HFF-Myc (cell line): ENCODE measurements at regions not wholly inside any gene's neighbourhood (a gene's known extent, or its start where the extent isn't known, plus 50 kb on each side); places are given as distances from the start of the nearest gene placed in this dataset.

Source experiments
- DNase-seq: peaks from one replicate; pipeline ENCODE4 v3.0.0-alpha.2; 2011; ENCODE audit warnings: low read depth; ENCODE audit errors: extremely low read depth
- H3K4me3 ChIP-seq: replicated peaks from 2 replicates; pipeline ENCODE4 v1.5.1; 2011; ENCODE audit warnings: low read depth, mild to moderate bottlenecking, control low read depth, low read length
- TF ChIP-seq, protein P1 (sequence below): IDR thresholded peaks from 2 replicates; pipeline ENCODE4 v1.5.1; 2012; ENCODE audit warnings: mild to moderate bottlenecking, low read depth, low read length, control low read depth; ENCODE audit errors: missing control alignments

DNA sequence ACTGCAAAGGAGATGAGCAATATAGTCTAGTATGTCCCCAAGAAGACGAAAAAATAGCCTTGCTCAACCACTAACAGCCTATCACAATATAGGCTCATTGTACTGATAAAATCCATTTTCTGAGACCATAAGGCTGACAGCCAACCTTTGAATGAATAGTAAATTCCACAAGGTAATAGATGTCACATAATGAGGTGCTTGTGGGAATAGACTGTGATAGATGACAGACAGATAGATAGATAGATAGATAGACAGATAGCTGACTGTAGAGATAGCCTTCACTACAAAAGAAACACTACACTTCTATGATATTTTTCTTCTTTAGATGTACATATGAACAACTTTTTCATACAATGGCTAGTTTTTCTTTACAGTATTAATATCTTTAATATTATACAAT lies 760.3 kb upstream of the NRSN1 start:
- no peak overlapping the region for H3K4me3 ChIP-seq
- TF ChIP-seq, protein P1, sequence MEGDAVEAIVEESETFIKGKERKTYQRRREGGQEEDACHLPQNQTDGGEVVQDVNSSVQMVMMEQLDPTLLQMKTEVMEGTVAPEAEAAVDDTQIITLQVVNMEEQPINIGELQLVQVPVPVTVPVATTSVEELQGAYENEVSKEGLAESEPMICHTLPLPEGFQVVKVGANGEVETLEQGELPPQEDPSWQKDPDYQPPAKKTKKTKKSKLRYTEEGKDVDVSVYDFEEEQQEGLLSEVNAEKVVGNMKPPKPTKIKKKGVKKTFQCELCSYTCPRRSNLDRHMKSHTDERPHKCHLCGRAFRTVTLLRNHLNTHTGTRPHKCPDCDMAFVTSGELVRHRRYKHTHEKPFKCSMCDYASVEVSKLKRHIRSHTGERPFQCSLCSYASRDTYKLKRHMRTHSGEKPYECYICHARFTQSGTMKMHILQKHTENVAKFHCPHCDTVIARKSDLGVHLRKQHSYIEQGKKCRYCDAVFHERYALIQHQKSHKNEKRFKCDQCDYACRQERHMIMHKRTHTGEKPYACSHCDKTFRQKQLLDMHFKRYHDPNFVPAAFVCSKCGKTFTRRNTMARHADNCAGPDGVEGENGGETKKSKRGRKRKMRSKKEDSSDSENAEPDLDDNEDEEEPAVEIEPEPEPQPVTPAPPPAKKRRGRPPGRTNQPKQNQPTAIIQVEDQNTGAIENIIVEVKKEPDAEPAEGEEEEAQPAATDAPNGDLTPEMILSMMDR = no peak
- DNase-seq = no peak

DNA sequence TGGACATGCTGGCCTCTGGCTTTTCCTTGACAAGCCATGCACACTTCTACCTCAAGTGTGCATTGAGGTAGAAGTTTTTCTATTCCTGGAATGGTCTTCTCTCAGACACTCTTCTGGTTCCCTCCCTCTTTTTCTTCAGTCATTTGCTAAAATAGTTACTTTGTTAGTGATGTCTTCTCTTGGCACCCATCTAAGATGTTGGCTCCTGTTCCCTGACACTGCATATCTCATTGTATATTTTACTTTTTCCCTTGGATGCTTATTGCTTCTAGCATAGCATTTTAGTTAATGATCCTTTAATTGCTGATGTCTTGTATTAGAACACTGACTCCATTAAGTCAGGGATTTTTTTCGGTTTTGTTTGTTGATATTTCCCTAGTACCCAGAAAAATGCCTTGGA lies 758.7 kb upstream of the NRSN1 start:
- TF ChIP-seq, protein P1 = no peak
- no peak for DNase-seq

DNA sequence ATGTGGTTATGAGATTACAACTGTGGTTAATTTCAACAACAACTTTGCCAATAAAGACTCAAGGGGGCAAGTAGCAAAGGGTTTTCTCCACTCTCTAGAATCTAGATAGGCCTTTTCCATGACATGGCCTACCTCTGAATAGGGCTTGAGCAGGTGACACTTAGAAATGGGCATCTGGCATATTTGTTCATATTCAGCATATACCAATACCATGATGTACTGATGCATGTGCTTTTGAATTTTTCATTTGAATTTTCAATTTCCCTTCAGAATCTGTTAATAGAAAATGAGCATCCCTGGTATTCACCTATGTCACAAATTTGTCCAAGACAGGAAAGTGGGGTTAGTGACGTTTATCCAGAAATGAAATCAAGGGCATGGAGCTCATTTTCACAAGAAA lies 757.5 kb upstream of the NRSN1 start:
- no peak overlapping the region for H3K4me3 ChIP-seq
- TF ChIP-seq, protein P1 = no peak
- DNase-seq = no peak

More for the DNA sequence above, 758.7 kb upstream of the NRSN1 start:
- no peak overlapping the region for H3K4me3 ChIP-seq

DNA sequence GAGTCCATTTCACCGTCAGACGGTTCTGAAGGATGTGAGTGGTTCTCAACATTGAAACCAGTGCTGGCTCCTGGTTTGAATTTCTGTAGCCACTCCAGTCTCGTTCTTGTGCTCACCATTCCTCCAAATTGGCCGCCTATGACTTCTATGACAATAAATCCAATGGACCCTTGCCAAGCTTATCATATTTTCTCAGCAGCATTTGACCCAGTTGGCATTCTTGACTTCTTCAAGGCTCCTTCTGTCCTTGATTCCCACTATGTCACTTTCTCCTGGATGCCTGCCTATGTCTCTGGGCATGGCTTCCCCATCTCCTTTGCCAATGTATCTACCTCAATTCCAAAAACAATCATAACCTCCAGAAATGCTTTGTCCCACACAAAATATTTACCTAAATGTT lies 756.0 kb upstream of the NRSN1 start:
- no peak for DNase-seq
- no peak overlapping the region for H3K4me3 ChIP-seq
- TF ChIP-seq, protein P1 = no peak

DNA sequence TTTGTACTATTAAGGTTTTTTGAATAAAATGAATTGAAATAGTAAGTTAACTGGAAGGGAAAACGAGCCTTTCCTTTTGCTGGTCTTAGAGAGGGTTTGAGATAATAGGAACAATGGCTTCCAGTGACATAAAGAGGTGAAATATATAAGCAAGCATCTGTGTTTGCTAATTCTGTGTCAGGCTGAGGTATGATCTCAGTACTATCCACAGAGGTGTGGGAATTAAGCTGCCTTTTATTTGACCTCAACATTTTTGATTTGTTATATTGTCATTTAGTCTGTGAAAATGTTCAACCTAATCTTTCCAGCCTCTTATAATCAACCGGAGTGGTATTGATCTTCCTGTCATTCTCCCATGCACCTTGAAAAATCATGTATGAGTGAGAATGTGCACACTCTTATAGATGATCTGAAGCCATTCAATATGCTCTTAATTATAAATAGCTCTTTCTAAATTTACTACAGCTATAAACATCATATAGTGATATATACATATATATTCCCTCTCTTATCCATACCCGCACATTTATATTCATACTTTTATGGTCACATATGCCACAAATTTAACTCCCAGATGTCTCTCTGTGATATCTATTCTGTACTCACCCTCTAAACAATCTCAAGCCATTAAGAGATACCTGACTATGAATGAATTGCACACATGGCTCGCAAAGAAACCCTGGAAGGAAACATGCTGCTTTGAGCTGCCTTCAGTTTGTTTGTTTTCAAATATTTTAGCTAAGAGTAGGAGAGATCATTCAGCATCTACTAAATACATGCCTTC lies 754.7 kb upstream of the NRSN1 start:
- no peak overlapping the region for H3K4me3 ChIP-seq
- TF ChIP-seq, protein P1 = no peak
- DNase-seq = no peak

DNA sequence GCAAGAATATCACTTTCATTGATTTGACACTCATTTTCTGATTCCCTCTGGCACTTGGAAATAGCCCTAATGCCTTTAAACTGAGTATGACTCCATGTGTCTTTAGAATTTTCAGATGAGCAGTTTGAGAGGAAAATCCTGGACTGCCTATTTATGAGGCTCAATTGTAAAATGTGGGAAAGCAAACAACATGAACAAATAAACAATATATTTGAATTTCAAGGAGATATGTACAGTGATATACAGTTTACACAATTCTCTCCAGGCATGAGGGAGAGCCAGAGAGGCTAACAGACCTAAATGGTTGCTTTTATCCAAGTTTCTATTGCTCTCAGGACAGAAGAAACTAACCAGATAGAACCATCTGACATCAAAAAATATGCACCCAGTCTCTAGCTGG lies 748.2 kb upstream of the NRSN1 start:
- no peak overlapping the region for H3K4me3 ChIP-seq
- no peak for DNase-seq
- TF ChIP-seq, protein P1 = no peak

DNA sequence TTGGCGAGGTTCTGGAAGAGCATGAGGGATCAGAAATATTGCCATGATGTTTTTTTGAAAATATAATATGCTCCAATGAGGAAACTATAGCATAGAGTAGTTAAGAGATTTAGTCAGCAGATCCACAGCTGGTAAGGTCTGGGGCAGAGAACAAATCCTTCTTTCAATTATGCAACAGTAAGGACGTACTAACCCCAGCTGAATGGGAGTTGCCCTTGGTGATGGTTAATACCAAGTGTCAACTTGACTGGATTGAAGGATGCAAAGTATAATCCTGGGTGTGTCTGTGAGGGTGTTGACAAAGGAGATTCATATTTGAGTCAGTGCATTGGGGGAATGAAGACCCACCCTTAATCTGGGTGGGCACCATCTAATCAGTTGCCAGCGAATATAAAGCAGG lies 745.5 kb upstream of the NRSN1 start:
- DNase-seq = no peak
- H3K4me3 ChIP-seq = no peak overlapping the region
- TF ChIP-seq, protein P1 = no peak
